Activated CD4-positive, alpha-beta T cell treated with anti-CD3 and anti-CD28 coated beads, Interleukin-2, amount 50 U/mL, for 48 hours (primary cell): ENCODE measurements at regions not wholly inside any gene's neighbourhood (a gene's known extent, or its start where the extent isn't known, plus 50 kb on each side); places are given as distances from the start of the nearest gene placed in this dataset.

Experiments
- DNase-seq, 2 experiments: peaks; one replicate each; pipeline ENCODE4 v3.0.0-alpha.2; 2020

DNA sequence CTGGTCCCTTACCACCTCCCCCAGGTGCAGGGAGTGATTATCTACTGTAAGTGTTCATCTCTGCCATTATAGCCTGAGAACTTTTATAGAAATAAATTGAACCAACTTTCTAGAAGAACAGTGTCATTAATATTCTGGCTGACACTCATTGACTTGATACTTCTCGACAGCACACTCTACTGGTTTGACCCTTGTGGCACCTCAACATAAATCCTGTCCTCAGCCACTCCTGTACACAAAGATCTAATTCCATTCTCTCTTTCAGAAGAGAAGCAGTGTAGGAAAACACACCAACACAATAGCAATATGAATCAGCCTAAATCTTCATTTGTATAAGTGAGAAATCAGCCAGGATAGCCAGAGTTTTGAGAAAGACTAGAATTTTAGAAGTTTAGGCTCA, 417.7 kb downstream of the TAF11L14 start:
- no peak for DNase-seq

DNA sequence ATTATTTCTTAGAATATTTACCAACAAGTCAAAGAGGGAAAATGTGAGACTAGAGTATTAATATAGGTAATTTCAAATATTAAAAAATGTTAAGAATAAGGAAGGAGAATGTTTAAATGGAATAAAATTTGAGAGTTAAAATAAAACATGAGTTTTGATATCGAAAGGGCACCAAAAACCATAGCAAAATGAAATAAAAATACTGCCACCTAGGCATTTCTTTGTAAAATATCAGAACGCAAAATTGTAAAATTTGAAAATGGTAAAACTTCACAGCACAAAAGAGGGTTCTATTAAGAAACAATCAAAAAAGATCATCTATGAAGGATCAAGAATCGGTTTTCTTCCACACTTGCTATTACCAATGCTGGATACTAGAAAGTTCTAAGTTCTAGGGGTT, 418.3 kb downstream of the TAF11L14 start:
- no peak for DNase-seq

DNA sequence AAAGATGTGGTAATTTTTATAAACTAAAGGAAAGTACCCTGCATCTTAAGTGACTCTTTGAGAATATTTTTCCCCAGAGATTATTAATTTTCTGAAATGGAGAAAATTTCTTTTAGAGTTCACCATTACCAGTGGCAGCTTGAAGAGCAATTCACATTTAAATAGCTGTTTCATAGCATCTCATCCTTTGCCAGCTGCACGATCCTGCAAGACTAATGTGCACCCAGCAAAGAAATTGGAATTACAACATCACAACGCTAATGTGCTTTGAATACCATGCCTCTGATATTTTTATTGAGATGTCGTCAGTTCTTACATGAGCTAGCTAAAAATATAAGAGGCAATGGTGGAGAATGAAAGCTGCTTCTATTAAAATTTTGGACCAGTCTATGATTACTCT, 423.5 kb downstream of the TAF11L14 start:
- DNase-seq: no peak

DNA sequence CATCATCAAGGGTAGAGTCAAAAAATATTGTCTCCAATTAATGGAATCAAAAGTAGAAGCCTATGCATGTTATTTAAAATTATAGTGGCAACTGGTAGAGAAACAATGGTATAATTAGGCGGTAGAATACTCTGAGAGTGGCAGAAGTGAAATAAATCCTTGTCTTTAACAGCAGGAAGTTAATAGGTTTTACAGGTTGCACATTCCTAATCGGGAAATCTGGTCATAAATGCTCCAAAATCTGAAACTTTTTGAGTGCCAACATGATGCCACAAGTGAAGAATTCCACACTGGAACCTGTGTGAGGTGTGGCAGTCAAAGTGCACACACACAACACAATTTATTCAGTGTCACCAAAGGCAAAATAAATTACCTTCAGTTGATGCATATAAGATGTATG, 433.4 kb downstream of the TAF11L14 start:
- DNase-seq: no peak

DNA sequence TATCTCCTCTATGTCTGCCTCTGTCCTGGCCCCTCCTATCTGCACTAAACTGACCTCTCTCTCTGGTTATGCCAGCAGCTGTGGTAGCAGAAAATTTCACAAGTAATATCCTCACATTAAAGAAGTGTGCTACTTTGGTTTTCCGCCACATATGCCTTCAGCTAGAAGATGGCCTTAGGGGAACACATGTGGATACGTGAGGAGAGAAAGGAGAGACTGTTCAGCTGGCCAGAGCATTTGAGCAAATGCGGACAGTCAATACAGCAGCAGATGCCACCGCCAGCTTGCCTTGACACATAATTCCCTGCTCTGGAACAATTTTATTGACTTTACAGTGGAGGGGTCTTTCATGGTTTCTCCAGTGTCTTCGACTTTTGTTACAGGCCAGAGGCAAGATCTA, 434.6 kb downstream of the TAF11L14 start:
- DNase-seq: no peak

DNA sequence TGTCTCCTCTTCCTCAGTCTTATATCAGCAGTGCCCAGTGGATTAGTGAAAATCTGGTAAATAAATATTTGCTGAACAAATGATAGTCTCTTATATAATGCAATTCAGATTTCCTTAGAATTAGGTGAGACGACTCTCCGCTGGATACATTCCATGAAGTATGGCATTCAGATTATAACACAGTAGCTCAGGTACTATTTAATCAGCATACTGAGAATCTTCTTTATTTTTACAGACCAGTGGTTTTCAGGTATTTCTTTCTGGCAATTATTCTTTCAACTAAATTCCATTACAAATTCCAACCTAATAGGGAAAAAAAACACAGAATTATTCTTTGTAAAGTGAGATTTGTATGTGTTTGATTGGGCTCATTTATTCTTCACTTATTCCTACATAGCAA, 435.5 kb downstream of the TAF11L14 start:
- no peak for DNase-seq

DNA sequence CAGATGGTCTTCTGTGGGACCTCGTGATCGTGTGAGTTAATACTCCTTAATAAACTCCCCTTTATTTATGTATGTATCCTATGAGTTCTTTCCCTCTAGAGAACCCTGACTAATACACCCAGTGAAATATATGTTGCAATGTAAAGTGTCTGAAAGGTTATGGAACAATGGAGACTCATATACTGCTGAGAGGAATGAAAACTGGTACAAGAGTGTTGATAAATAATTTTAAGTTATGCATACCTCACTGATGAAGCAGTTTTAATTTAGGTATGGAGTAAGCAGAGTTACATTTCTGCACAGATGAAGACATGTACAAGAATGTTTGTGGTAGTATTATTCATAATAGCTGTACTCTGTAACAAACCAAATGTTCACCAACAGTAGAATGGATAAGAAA, 438.3 kb downstream of the TAF11L14 start:
- no peak for DNase-seq

DNA sequence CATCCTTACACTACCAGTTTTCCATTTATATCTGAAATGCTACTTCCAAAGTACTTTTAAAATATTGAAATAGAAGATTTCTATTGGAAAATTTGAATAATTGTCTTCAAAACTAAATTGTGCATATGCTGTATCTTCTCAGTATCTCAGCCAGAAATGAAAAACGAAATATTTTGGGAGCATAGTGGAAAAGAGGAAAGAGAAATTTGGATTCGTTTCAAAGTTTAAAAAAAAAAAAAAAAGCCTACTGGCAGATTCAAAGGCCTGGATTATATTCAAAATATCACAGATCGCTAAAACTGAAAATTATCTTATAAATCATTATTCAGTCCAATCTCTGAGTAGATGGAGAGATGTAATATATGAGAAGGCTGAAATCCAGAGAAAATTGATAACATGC, 440.7 kb downstream of the TAF11L14 start:
- no peak for DNase-seq

DNA sequence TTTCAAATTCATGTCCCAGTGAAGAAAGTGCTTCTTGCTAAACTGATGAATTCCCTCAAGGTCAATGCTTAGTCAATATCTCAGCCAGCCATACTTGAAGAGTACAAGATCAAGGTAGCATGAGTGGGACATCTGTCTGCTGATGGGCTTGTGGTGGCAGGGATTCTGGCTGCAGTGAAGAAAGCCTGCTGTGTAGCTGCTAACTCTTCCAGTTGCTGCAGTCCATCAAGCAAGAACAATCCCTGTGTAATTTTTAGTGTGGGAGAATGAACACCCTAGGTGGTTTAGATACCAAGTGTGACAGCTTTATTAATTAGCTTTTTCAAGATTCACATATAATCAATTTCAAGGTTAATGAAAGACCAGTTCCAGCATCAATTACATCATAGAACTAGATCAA, 443.9 kb downstream of the TAF11L14 start:
- DNase-seq: no peak

DNA sequence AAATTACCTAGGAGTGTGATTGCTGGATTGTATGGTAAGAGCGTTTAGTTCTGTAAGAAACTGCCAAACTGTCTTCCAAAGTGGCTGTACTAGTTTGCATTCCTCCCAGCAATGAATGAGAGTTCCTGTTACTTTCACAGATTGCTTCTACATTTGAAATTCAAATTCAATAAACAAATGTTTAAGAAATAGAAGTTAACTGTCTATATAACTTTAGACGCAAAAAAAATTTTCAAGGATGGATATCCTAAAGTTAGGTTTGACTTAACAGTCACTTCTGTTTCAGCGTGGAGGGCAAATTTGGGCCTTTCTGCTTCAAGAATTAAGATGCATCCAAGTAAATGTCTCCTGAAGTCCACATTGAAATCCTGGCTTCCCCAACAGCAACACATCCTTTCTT, 445.6 kb downstream of the TAF11L14 start:
- no peak for DNase-seq

DNA sequence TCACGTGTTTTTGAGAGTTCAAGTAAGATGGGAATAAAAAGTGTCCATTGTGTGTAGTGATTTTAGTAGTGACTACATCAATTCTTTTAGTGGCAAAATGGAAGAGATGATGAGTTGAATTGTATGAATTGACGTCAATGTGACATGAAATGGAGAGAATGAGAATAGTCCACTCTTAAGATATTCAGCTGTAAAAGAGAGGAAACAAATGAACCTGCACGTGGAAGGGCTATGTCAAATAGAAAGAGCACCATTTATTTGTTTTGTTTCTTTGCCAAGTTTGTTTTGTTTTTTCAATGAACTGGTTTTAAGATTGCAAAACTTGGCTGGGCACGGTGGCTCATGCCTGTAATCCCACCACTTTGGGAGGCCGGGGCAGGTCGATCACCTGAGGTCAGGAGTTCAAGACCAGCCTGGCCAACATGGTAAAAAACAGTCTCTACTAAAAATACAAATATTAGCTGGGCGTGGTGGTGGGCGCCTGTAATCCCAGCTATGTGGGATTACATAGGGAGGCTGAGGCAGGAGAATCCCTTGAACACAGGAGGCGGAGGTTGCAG, 453.8 kb downstream of the TAF11L14 start:
- DNase-seq: no peak

DNA sequence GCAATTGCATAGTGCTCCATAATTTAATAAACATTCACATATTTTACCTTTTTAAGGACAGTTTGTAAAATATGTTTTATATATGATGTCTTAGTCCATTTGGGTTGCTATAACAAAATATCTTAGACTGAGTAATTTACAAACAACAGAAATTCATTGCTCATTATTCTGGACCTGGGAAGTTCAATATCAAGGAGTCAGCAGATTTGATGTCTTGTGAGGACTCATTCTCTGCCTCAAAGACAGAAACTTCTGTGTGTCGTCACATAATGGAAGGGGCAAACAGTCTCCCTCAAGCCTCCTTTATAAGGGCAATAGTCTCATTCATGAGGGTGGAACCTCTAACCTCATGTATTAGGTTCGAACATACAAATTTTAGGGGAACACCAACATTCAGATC, 455.9 kb downstream of the TAF11L14 start:
- no peak for DNase-seq

DNA sequence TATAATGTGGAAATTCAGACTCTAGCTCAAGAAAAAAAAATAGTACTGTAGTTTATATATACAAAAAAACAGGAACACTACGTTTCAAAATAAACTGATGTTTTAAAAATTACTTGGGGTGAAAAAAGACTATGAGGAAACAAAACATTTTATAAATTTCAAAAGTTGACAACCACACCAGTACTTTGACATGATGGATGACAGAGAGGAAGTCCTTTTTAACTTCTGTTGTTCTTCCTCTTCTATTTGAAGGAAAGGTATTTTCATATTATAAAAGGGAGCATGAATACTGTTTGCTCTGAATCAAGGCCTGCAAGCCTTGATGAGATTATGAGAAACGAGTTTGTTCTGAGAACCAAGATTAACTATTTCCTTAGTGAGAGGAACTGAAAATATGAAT, 456.9 kb downstream of the TAF11L14 start:
- DNase-seq: no peak

DNA sequence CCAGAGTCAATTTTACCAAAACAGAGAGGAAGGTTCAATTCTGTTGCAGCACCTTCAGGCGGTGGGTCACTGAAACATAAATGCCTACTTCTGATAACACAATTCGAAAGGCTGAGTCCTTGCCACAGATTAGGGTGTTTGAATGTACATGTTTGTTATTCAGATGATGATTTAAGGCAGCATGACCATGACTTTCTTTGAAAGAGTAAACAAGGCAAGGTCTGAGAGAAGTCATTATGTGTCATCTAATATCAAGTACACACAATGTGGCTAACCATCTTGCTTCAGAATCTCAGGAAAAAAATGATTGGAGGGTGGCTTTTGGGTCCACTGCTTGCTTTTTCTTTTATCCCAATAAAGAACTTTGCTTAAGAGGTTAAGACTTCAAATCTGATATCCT, 457.5 kb downstream of the TAF11L14 start:
- no peak for DNase-seq

DNA sequence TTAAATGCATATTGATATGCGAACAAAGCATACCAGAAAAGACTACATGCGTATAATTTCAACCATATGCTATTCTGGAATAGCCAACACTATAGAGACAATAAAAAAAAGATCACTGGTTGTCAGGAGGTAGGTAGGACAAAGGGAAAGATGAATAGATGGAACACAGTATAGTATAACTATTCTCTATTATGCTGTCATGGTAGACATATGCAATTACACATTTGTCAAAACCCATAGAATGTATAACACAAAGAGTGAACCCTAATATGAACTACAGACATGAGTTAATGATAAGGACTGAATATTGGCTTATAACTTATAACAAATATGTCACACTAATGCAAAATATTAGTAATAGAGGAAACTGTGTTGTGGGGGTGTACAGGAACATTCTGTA, 460.8 kb downstream of the TAF11L14 start:
- DNase-seq: no peak

DNA sequence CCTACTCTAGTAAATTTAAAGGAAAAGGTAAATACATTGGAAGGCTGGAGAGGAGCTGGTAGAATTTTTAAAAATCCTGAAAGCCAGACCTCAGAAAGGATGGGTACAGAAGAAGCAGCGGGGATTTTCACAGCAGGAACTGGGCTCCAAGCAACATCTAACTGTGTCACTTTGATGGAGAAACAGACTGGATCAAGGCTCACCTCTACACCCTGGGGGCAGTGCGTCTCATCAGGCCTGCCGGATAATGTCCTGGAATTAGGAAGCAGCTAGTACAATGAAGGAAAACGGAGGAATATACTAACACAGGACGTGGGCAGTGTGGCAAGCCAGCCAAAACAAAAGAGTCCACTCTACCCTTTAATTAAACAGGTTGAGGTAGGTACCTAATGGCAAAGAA, 463.6 kb downstream of the TAF11L14 start:
- DNase-seq: no peak

DNA sequence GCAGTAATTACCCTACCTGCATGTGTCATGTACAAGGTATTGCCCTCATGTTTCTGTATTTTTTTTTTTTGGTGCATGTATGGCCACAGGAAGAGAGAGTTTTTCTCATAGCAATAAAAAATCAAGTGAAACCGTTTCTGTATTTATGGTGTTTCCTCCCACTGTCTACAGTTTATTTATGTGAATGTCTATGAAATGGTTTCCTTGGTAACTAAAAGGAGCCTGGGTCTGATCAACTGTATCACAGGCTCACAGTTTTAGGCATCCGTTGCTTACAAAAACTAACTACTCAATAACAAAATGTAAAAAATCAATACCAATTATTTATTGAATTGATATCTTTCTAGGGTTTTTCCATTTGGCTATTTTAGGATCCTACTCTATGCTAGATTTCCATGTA, 464.4 kb downstream of the TAF11L14 start:
- DNase-seq: no peak

DNA sequence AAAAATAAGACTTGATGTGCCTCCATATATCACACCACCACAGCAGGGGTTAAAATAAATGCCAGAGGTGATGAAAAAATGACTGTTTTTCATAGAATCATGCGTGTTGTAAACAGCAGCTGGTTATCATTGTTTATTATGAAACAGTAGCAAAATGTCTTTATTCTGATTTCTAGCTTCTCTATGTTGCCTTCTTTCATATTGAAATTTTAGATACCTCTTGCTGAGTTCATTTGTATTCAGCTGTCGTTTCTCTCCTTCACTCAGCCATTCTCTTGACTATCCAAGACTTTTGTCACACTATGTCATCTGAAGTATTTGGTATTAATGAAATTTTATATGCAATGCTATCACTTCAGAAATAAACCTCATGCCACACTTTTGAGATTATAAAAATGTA, 465.0 kb downstream of the TAF11L14 start:
- no peak for DNase-seq

DNA sequence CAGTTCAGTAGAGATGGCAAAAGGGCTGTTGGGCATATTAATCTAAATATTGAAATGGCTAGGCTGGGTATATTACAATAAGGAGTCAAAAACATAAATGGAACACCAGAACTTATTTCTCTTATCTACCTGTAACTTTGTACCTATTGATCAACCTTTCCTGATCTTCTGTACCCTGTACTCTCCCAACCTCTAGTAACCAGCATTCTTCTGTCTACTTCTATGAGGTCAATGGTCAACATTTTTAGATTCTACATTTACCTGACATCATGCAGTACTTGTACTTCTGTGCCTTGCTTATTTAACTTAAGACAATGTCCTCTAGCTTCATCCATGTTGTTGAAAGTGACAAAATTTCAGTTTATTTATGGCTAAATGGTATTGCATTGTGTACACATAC, 467.3 kb downstream of the TAF11L14 start:
- DNase-seq: no peak

DNA sequence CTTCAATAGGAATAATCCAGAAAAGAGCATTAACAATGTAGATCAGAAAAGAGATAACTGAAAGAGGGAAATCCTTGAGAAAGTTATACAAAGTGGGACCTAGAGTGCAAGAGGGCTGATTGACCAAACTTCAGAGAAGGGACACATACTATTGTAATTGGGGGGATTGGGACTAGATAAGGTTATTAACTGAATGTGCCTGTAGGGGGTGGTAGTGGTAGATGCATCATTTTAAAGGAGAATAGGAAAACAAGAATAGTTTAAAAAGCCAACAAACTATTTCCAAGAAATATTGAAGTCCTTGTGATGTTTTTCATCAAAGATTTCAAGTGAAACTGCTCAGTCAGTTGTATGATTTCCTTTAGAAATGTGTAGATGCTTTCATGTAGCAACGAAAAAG, 468.5 kb downstream of the TAF11L14 start:
- DNase-seq: no peak

DNA sequence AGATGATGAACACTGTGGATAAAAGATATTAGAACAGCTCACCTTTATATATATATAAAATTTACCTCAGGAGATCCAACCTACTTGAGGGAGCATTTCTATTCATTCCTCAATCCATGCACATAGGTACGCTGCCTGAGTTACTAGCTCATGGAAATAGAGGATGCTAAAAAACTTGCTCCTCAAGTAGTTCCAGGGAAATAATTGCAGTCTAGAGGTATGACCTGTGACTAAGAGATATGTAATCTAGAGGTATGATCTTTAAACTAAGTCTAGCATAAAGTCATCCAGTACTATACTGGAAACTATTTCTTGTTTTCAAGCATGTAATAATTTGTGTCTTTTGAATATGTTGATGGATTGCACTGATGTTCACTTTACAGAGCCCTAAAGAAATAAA, 471.2 kb downstream of the TAF11L14 start:
- DNase-seq: no peak

DNA sequence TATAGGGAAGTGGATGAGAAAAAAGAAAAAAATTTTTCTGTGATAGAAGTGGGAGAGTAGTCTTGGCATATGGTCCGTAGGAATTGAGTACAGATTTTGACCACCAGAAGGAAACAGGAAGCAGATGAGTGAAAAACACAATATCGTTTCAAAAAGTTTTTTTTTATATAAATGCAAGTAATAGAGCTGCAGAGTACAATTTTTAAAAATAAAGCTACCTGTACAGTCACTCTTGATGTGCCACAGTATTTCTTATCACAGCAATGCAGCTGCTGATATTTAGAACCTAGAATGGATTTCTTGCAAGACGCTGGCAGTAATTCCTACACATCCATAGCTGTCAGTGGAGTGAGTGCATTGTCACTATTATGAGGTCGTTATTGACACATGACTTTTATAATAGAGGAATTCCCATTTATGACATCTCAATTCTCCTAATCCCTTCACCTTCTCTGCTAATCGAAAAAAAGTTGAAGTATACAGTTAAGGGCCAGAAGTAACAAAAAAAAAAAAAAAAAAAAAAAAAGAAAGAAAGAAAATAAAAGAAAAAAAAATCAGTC, 477.7 kb downstream of the TAF11L14 start:
- DNase-seq: no peak

DNA sequence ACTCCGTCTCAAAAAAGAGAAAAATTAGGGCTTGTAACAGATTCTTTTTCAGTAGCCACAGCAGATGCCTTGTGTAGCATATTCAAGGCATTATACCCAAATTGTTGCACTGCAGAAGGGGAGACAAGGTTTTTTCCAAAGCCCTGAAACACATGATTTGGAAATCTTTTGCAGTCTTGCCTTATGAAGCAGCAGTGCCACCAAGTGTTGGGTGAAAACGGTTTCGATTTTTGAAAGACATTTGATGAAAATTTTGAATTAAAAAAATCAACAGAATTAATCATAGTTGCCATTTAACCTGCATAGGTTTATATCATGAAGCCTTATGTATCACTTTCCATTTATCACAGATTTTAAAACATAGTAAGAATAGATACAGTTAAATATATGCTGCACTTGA, 479.5 kb downstream of the TAF11L14 start:
- no peak for DNase-seq

DNA sequence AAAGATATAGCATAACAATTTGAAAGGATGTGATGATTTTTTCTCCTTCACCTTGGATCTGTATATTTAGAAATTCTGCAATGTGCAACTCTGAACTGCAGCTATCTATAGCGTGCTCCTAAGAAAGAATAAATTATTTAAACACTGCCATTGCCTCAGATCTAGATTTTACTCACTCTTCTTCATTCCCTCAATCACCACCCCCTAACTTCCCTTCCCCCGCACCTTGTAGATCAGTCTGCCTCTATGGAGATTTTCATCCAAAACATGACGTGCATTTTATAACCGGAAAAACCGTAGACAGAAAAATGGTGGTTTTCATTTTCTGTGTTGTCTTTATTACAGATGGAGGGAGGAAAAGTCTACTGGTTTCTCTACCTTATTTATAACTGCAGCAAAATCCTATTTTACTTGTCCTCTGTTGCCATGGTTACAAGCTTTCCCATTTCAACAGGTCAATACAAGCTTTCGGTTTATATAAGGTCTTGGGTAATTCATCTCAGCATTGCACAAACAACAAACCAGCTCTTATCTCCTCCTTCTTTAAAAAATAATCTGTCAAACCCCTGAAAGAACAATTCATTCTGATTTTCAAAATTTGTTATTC, 480.0 kb downstream of the TAF11L14 start:
- no peak for DNase-seq

DNA sequence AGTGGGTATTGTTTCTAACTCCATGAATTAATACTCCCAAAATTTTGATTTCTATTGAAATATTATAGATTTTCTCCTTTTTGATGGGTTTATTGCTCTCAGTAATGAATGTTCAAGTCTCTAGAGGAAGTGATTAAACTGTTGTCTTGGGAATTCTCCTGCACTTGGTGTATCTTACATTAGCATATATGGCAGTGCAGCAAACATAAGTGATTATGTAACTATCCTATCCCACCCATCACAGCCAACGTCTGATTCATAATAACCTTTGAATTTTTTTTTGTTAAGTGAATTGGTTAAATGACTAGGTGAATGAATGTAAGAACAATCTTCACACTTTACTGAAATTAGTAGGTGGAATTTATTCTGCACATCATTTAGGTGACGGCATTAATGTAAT, 483.7 kb downstream of the TAF11L14 start:
- no peak for DNase-seq
